Right lobe of liver (tissue), 6 donors: ENCODE measurements at regions not wholly inside any gene's neighbourhood (a gene's known extent, or its start where the extent isn't known, plus 50 kb on each side); places are given as distances from the start of the nearest gene placed in this dataset.

ENCODE experiments used
- ATAC-seq, 4 donors: fragments of 200-7000 bp; cut with Tn5 transposase; one replicate each; pipeline ENCODE4 v1.9.1; 2020; ENCODE audit warnings: mild to moderate bottlenecking in 4 of 4, moderate library complexity in 4 of 4
- DNase-seq, 3 donors: peaks; one replicate each; pipeline ENCODE4 v3.0.0-alpha.2; 2020
- H3K27ac ChIP-seq, 3 donors: fragments of 200-600 bp; one replicate each; pipeline ENCODE4 v1.8.0; 2022
- H3K27me3 ChIP-seq, 2 donors: fragments of 200-600 bp; one replicate each; pipeline ENCODE4 v1.8.0; 2022
- H3K36me3 ChIP-seq, 4 donors: fragments of 200-600 bp; sonication (generic) in 1 of 4; one replicate each; pipeline versions ENCODE4 v1.5.1 to v1.8.0; 2017 to 2022; ENCODE audit warnings: control low read depth in 1 of 4
- H3K4me1 ChIP-seq, 4 donors: fragments of 200-600 bp; sonication (generic) in 1 of 4; one replicate each; pipeline versions ENCODE4 v1.5.1 to v1.8.0; 2017 to 2022; ENCODE audit warnings: control low read depth in 1 of 4
- H3K4me3 ChIP-seq, 3 donors: fragments of 200-600 bp; one replicate each; pipeline ENCODE4 v1.8.0; 2022
- H3K9me3 ChIP-seq, 4 donors: fragments of 200-600 bp; sonication (generic) in 1 of 4; one replicate each; pipeline versions ENCODE4 v1.5.1 to v1.8.0; 2017 to 2022; ENCODE audit warnings: control low read depth in 1 of 4
- POLR2A ChIP-seq: fragments of 450-650 bp; IDR thresholded peaks from one replicate; pipeline ENCODE4 v1.6.1; 2017; ENCODE audit warnings: antibody characterized with exemption, mild to moderate bottlenecking
- WGBS: methylation state at CpG from one replicate; pipeline ENCODE4 v1.1.6; 2018; ENCODE audit warnings: low coverage, low lambda C conversion rate; ENCODE audit not compliant: insufficient coverage; ENCODE audit errors: missing lambda C conversion rate; 5-methylcytosine and 5-hydroxymethylcytosine counted together
- intact Hi-C, 2 donors: fragments of 100-400 bp; cut with DNase I; formaldehyde crosslinking; loops; one replicate each; pipeline versions ENCODE4 v1.11.2 to v1.14.1; 2022
- TF ChIP-seq, protein P1 (sequence below), 4 donors: fragments of 200-600 bp in 3 of 4; fragments of 450-650 bp in 1 of 4; IDR thresholded peaks; one replicate each; pipeline versions ENCODE4 v1.5.1 to v1.8.0; 2016 to 2022; ENCODE audit warnings: antibody characterized with exemption in 4 of 4, mild to moderate bottlenecking in 2 of 4
- donor health status: DM: no; HTN: yes; CAD: no.
- donor health status: DM: no; HTN: no; CAD: no.
- donor health status: DM: no; HTN: no; CAD: no.
- donor health status: DM: no; HTN: yes; CAD: no.
- donor health status: DM: no; HTN: yes; CAD: no.

DNA sequence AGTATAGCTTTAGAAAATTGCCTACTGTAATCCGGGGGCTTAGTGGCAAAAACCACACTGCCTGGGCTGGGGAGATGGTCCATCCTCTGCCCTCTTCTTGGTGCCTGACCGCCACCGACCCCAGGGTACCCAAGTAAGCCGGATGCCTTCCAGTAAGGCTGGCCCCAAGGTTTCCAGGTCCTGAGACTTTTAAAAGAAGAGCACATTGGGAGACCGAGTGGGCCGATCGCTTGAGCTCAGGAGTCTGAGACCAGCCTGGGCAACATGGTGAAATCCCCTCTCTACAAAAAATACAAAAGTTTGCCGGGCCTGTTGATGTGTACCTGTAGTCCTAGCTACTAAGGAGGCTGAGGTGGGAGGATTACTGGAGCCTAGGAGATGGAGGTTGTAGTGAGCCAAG is 406.7 kb upstream of the IRX4 start:
- intact Hi-C loops = no loop called here
- H3K9me3 ChIP-seq = no peaks in the 10 kb centered on the region
- H3K4me1 ChIP-seq = no peaks in the 10 kb centered on the region
- DNase-seq = no peak
- H3K27ac ChIP-seq = no peak overlapping the region
- 63% methylated on average over 3 of the region's 8 CpGs for WGBS
- no peak overlapping the region for H3K4me3 ChIP-seq
- ATAC-seq = no peak
- no peak for TF ChIP-seq POLR2A
- TF ChIP-seq, protein P1, sequence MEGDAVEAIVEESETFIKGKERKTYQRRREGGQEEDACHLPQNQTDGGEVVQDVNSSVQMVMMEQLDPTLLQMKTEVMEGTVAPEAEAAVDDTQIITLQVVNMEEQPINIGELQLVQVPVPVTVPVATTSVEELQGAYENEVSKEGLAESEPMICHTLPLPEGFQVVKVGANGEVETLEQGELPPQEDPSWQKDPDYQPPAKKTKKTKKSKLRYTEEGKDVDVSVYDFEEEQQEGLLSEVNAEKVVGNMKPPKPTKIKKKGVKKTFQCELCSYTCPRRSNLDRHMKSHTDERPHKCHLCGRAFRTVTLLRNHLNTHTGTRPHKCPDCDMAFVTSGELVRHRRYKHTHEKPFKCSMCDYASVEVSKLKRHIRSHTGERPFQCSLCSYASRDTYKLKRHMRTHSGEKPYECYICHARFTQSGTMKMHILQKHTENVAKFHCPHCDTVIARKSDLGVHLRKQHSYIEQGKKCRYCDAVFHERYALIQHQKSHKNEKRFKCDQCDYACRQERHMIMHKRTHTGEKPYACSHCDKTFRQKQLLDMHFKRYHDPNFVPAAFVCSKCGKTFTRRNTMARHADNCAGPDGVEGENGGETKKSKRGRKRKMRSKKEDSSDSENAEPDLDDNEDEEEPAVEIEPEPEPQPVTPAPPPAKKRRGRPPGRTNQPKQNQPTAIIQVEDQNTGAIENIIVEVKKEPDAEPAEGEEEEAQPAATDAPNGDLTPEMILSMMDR (IDR thresholded peaks at IDR 0.05) = no peak
- H3K27me3 ChIP-seq = no peaks in the 10 kb centered on the region
- H3K36me3 ChIP-seq = no peaks in the 10 kb centered on the region

DNA sequence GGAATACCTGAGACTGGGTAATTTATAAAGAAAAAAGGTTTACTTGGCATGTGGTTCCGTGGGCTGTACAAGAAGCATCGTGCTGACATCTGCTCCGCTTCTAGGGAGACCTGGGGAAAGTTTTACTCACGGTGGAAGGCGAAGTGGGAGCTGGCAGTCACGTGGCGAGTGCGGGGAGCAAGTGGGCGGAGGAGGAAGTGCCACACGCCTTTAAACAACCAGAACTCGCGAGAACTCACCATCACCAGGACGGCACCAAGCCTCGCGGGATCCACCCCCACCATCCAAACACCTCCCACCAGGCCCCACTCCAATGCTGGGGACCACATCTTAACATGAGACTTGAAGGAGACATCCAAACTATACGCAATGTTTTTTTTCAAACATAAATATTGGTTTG is 406.2 kb upstream of the IRX4 start:
- no peaks in the 10 kb centered on the region for H3K4me1 ChIP-seq
- ATAC-seq = no peak
- no peak overlapping the region for H3K4me3 ChIP-seq
- H3K27me3 ChIP-seq = no peaks in the 10 kb centered on the region
- H3K9me3 ChIP-seq = no peaks in the 10 kb centered on the region
- no peaks in the 10 kb centered on the region for H3K36me3 ChIP-seq
- TF ChIP-seq, protein P1 (IDR thresholded peaks at IDR 0.05) = no peak
- no peak for TF ChIP-seq POLR2A
- H3K27ac ChIP-seq = no peak overlapping the region
- WGBS = 56% methylated on average over 15 of the region's 16 CpGs
- intact Hi-C loops = no loop called here
- no peak for DNase-seq

DNA sequence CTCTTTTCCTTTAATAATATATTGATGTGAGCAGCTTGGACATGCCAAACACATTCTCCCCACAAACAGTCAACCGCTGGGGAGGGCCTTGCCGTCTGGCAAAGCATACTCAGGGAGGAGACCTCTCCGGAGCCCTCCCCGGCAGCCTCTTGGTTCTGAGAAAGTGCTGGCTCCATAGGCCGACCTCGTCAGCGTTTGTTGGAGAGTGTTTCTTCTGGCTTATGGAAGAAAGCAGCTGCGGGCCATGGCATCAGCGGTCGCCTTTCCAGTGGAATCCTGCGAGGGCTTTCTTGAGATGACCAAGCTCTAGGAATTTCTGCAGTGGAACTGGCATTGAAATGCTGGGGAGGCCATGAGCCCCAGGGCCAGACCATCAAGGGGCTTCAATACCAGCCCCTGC is 405.7 kb upstream of the IRX4 start:
- Histone ChIP-seq H3K4me1 (no peaks in the 10 kb centered on the region), H3K36me3 (no peaks in the 10 kb centered on the region), H3K9me3 (no peaks in the 10 kb centered on the region), H3K27me3 (no peaks in the 10 kb centered on the region), H3K4me3 (no peak overlapping the region), H3K27ac (no peak overlapping the region)
- 59% methylated on average over 6 of the region's 11 CpGs for WGBS
- intact Hi-C loops = no loop called here
- no peak for TF ChIP-seq POLR2A
- TF ChIP-seq, protein P1 (IDR thresholded peaks at IDR 0.05) = no peak
- no peak for ATAC-seq
- no peak for DNase-seq

DNA sequence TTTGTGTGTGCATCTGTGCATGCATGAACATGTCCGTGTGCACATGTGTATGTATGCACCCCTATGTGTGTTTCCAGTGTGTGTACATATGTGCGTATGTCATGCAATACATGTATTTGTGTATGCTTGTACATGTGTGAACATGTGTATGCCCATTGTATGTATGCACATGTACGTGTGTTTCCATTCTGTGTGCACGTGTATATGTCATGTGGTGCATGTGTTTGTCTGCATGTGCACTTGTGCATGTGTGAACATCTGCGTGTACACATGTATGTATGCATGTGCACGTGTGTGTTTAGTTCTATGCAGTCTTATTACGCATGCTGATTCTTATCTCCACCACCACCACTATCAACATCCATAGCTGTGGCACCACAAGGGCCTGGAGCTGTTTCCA is 403.5 kb upstream of the IRX4 start:
- Histone ChIP-seq H3K27ac (no peak overlapping the region), H3K9me3 (no peaks in the 10 kb centered on the region), H3K36me3 (no peaks in the 10 kb centered on the region), H3K27me3 (no peaks in the 10 kb centered on the region), H3K4me1 (no peaks in the 10 kb centered on the region), H3K4me3 (no peak overlapping the region)
- no peak for DNase-seq
- no peak for ATAC-seq
- intact Hi-C loops = no loop called here
- TF ChIP-seq, protein P1 (IDR thresholded peaks at IDR 0.05) = no peak
- no peak for TF ChIP-seq POLR2A
- WGBS = 46% methylated on average over 7 of the region's 7 CpGs

DNA sequence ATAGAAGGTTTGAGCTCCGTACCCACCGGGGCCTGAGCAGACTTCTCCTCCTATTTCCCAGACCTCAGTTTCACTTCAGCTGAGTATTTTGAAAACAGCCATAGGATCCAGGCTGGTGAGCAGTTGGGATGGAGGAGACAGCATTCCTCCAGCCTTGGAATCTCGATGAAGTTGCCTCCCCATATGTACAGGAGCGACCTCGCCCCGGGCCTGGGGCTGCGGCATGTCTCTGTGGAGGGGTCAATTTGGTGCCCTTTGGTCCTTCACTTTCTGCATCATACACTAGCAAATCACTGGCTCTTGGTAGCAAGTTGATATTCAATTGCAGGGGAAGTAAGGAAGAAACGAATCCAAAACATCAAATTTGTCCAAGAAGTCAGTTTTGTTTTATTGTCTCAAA is 402.0 kb upstream of the IRX4 start:
- Histone ChIP-seq H3K4me1 (no peaks in the 10 kb centered on the region), H3K36me3 (no peaks in the 10 kb centered on the region), H3K4me3 (no peak overlapping the region), H3K9me3 (no peaks in the 10 kb centered on the region), H3K27ac (no peak overlapping the region), H3K27me3 (no peaks in the 10 kb centered on the region)
- WGBS = 57% methylated on average over 2 of the region's 8 CpGs
- DNase-seq = no peak
- no peak for ATAC-seq
- intact Hi-C loops = no loop called here
- TF ChIP-seq, protein P1 (IDR thresholded peaks at IDR 0.05) = no peak
- TF ChIP-seq POLR2A = no peak
